GM23248 (cell line): ENCODE measurements at regions not wholly inside any gene's neighbourhood (a gene's known extent, or its start where the extent isn't known, plus 50 kb on each side); places are given as distances from the start of the nearest gene placed in this dataset.
"Not testable (repeated sequence)": the region's sequence is repeated elsewhere in the genome, so short reads cannot be mapped to it uniquely, and the experiment has no call there.

Experiments used
- EZH2 ChIP-seq: fragments of 200-600 bp; sonication (generic); IDR thresholded peaks from 2 replicates; pipeline ENCODE4 v1.6.1; 2018; ENCODE audit warnings: antibody characterized with exemption, mild to moderate bottlenecking; ENCODE audit not compliant: insufficient read depth, poor library complexity, severe bottlenecking
- EZH2phosphoT487 ChIP-seq: fragments of 200-600 bp; sonication (generic); IDR thresholded peaks from 2 replicates; pipeline ENCODE4 v1.6.1; 2018; ENCODE audit warnings: antibody characterized with exemption, moderate library complexity, mild to moderate bottlenecking, low read depth; ENCODE audit not compliant: insufficient read depth

DNA sequence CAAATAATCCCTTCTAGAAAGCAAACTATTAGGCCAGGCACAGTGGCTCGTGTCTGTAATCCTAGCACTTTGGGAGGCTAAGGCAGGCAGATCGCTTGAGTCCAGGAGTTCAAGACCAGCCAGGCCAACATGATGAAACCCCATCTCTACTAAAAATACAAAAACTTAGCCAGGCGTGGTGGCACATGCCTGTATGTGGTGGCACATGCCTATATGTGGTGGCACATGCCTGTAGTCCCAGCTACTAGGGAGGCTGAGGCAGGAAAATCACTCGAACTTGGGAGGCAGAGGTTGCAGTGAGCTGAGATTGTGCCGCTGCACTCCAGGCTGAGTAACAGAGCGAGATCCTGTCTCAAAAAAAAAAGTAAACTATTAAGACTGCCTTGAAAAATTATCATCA is 144.6 kb downstream of the CHD9NB start:
- TF ChIP-seq EZH2, EZH2phosphoT487: not testable (repeated sequence)
